ENCODE measurements at regions not wholly inside any gene's neighbourhood (a gene's known extent, or its start where the extent isn't known, plus 50 kb on each side); places are given as distances from the start of the nearest gene placed in this dataset.

DNA sequence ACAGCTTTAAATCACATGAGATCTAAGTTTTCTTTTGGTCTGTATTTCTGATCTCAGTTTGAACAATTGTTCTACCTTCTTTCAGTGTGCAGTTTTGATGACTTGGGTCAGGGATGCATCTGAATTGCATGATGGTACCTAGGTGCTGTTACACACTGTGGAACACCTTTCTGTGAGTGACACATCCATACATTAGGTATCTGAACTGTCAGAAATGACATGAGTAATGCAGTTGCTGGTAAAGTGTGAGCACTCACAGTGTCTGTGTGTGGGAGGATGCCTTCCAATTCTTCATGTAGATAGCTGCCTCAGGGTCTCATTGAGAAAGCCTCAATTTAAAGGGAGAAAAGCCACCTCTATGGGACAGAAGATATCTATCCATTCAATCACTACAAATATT is 411.9 kb downstream of the PPARGC1A start:
- no peaks in the 10 kb centered on the region for H3K9me3 ChIP-seq (ENCODE audit: control insufficient read depth in 2 of 3, insufficient read depth in 1 of 3, low read length in 3 of 3)
- H3K4me1 ChIP-seq (ENCODE audit: control insufficient read depth in 2 of 3, insufficient read depth in 2 of 3, low read depth in 1 of 3, low read length in 3 of 3): no peaks in the 10 kb centered on the region
- H3K9ac ChIP-seq (ENCODE audit: low read length in 3 of 3): no peak overlapping the region
- H3K27me3 ChIP-seq (ENCODE audit: control insufficient read depth, insufficient read depth, low read length): no peaks in the 10 kb centered on the region
- FAIRE-seq: no peak
- DNase-seq: no peak
- TF ChIP-seq, protein P1, sequence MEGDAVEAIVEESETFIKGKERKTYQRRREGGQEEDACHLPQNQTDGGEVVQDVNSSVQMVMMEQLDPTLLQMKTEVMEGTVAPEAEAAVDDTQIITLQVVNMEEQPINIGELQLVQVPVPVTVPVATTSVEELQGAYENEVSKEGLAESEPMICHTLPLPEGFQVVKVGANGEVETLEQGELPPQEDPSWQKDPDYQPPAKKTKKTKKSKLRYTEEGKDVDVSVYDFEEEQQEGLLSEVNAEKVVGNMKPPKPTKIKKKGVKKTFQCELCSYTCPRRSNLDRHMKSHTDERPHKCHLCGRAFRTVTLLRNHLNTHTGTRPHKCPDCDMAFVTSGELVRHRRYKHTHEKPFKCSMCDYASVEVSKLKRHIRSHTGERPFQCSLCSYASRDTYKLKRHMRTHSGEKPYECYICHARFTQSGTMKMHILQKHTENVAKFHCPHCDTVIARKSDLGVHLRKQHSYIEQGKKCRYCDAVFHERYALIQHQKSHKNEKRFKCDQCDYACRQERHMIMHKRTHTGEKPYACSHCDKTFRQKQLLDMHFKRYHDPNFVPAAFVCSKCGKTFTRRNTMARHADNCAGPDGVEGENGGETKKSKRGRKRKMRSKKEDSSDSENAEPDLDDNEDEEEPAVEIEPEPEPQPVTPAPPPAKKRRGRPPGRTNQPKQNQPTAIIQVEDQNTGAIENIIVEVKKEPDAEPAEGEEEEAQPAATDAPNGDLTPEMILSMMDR (IDR thresholded peaks at IDR 0.05; ENCODE audit: borderline replicate concordance, extremely low read depth, insufficient read depth): no peak
- H3K4me3 ChIP-seq (ENCODE audit: low read length in 3 of 3): no peak overlapping the region
- H3K36me3 ChIP-seq (ENCODE audit: control insufficient read depth in 2 of 3, insufficient read depth in 3 of 3, low read length in 3 of 3): no peaks in the 10 kb centered on the region
- no peak overlapping the region for H3K27ac ChIP-seq (ENCODE audit: low read depth in 2 of 2, low read length in 2 of 2)
- intact Hi-C loops (cut with DNase I): no loop called here

DNA sequence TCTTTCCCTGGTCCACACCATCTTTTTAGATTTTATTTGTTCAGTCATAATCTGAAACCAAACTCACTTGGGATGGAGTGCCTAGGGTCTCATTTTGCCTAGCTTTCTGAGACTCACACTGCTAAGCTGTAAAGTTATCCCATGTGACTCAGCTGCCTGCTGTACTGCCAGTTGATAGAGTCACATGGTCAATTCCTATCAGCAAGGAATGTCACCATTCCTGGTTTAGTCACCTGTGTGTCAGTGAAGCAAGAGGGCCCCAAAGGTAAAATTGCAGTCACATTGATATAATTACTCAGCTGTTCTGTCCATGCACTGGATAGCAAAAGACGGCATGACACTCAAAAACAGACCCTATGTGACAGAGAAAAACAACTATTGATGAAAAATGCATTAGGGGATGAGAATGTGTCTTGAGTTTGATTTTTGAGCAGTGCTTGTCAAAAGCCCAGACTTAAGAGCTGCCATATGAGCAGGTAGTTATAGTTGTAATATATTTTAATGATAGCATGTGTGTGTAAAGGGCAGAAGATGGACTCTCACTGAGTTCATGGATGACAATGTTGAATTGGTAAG is 413.2 kb downstream of the PPARGC1A start:
- H3K27ac ChIP-seq (ENCODE audit: low read depth in 2 of 2, low read length in 2 of 2): no peak overlapping the region
- intact Hi-C loops (cut with DNase I): no loop called here
- FAIRE-seq: no peak
- H3K9me3 ChIP-seq (ENCODE audit: control insufficient read depth in 2 of 3, insufficient read depth in 1 of 3, low read length in 3 of 3): no peaks in the 10 kb centered on the region
- no peak overlapping the region for H3K9ac ChIP-seq (ENCODE audit: low read length in 3 of 3)
- TF ChIP-seq, protein P1 (IDR thresholded peaks at IDR 0.05; ENCODE audit: borderline replicate concordance, extremely low read depth, insufficient read depth): no peak
- H3K27me3 ChIP-seq (ENCODE audit: control insufficient read depth, insufficient read depth, low read length): no peaks in the 10 kb centered on the region
- H3K4me1 ChIP-seq (ENCODE audit: control insufficient read depth in 2 of 3, insufficient read depth in 2 of 3, low read depth in 1 of 3, low read length in 3 of 3): no peaks in the 10 kb centered on the region
- no peak for DNase-seq
- no peak overlapping the region for H3K4me3 ChIP-seq (ENCODE audit: low read length in 3 of 3)
- no peaks in the 10 kb centered on the region for H3K36me3 ChIP-seq (ENCODE audit: control insufficient read depth in 2 of 3, insufficient read depth in 3 of 3, low read length in 3 of 3)

DNA sequence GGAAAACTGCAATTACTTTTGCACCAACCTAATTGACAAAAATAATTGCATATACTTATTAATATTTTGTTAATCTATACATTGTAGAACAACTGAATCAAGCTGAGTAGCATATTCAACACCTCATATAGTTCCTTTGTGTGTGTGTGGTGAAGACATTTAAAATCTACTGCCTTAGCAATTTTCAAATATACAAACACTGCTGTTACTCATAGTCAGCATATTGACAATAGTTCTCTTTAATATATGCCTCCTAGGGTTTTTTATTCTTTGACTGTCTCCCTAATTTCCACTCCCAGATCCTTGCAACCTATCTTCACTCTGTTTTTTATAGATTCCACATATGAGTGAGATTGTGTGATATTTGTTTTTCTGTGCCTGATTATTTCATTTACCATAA is 426.8 kb downstream of the PPARGC1A start:
- Histone ChIP-seq H3K36me3 (ENCODE audit: control insufficient read depth in 2 of 3, insufficient read depth in 3 of 3, low read length in 3 of 3) (no peaks in the 10 kb centered on the region), H3K9me3 (ENCODE audit: control insufficient read depth in 2 of 3, insufficient read depth in 1 of 3, low read length in 3 of 3) (peaks cover 0 to 7% (median 0%) of the 10 kb centered on the region in 3 donors), H3K9ac (ENCODE audit: low read length in 3 of 3) (no peak overlapping the region), H3K27me3 (ENCODE audit: control insufficient read depth, insufficient read depth, low read length) (no peaks in the 10 kb centered on the region), H3K4me1 (ENCODE audit: control insufficient read depth in 2 of 3, insufficient read depth in 2 of 3, low read depth in 1 of 3, low read length in 3 of 3) (no peaks in the 10 kb centered on the region), H3K4me3 (ENCODE audit: low read length in 3 of 3) (no peak overlapping the region), H3K27ac (ENCODE audit: low read depth in 2 of 2, low read length in 2 of 2) (no peak overlapping the region)
- TF ChIP-seq, protein P1 (IDR thresholded peaks at IDR 0.05; ENCODE audit: borderline replicate concordance, extremely low read depth, insufficient read depth): no peak
- intact Hi-C loops (cut with DNase I): no loop called here
- FAIRE-seq (no peak), DNase-seq (no peak)

DNA sequence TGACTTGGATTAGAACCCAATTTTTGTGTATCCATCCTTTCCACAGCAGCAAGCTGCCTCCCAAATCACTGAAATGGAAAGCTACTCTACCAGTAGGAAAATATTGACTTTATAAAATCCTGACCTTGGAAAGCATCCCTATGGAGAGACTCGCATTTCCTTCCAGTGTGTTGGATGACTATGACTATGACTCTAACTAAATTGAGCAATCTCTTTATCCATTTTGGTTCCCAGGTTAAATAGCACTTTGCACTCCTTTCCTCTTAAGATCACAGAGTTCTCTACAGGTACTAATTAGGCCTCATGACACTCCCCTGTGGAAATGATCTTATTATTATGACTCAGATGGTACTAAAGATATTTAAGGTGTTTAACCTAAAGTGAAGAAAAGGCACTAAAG is 431.8 kb downstream of the PPARGC1A start:
- Histone ChIP-seq H3K27me3 (ENCODE audit: control insufficient read depth, insufficient read depth, low read length) (no peaks in the 10 kb centered on the region), H3K9me3 (ENCODE audit: control insufficient read depth in 2 of 3, insufficient read depth in 1 of 3, low read length in 3 of 3) (no peaks in the 10 kb centered on the region), H3K27ac (ENCODE audit: low read depth in 2 of 2, low read length in 2 of 2) (no peak overlapping the region), H3K9ac (ENCODE audit: low read length in 3 of 3) (no peak overlapping the region), H3K4me1 (ENCODE audit: control insufficient read depth in 2 of 3, insufficient read depth in 2 of 3, low read depth in 1 of 3, low read length in 3 of 3) (peaks cover 0 to 5% (median 3%) of the 10 kb centered on the region in 3 donors), H3K4me3 (ENCODE audit: low read length in 3 of 3) (no peak overlapping the region), H3K36me3 (ENCODE audit: control insufficient read depth in 2 of 3, insufficient read depth in 3 of 3, low read length in 3 of 3) (no peaks in the 10 kb centered on the region)
- intact Hi-C loops (cut with DNase I): no loop called here
- FAIRE-seq (no peak), DNase-seq (no peak)
- TF ChIP-seq, protein P1 (IDR thresholded peaks at IDR 0.05; ENCODE audit: borderline replicate concordance, extremely low read depth, insufficient read depth): no peak
